ENCODE measurements at regions not wholly inside any gene's neighbourhood (a gene's known extent, or its start where the extent isn't known, plus 50 kb on each side); places are given as distances from the start of the nearest gene placed in this dataset.

DNA sequence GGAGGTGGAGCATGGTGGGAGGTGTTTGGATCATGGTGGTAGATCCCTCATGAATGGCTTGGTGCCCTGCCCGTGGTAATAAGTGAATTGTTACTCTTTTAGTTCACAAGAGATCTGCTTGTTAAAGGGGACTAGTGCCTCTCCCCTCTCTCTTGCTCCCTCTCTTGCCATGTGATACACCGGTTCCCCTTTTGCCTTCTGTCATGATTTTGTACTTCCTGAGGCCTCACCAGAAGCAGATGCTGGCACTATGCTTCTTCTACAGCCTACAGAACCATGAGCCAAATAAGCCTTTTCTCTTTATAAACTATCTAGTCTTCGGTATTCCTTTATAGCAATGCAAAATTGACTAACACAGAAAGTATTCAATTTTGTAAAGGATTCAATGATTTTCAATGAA, 817.1 kb downstream of the TLR4 start:
- TF ChIP-seq CTCF (conservative IDR thresholded peaks at IDR 0.05 in 1 of 2, IDR thresholded peaks at IDR 0.05 in 1 of 2; ENCODE audit: low read depth in 1 of 2, low read length in 2 of 2) = no peak
- no peak for TF ChIP-seq EZH2 (IDR thresholded peaks at IDR 0.05; ENCODE audit: low read length, missing control alignments)
